ENCODE measurements at regions not wholly inside any gene's neighbourhood (a gene's known extent, or its start where the extent isn't known, plus 50 kb on each side); places are given as distances from the start of the nearest gene placed in this dataset.

DNA sequence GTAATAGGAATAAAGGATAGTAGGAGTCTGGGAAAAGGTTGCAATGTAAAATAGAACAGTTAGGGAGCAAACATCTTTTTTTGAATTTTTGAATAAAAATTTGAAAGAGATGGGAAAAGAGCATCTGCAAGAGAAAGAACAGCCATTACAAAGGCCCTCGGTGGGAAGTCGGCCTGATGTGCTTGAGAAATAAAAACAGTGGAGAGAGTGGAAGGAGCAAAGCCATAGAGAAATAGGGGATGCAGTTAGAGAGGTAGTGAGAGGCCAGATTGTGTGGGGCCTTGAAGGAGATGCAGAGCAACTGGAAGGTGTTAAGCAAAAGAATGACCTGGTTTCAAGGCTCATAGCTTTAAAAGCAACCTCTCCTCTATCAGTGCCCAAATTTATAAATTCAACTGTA lies 409.8 kb downstream of the RERGL start:
- Histone ChIP-seq H3K36me3 (ENCODE audit: insufficient read depth, low read length) (no peaks in the 10 kb centered on the region), H3K27me3 (ENCODE audit: insufficient read depth, low read depth, low read length) (no peaks in the 10 kb centered on the region), H3K4me3 (ENCODE audit: low read length) (no peak overlapping the region), H3F3A (ENCODE audit: insufficient read depth, low read length, poor library complexity, severe bottlenecking) (no peaks in the 10 kb centered on the region), H3K4me2 (ENCODE audit: low read length) (no peak overlapping the region), H2AFZ (ENCODE audit: low read depth, low read length) (no peak overlapping the region), H3K9ac (ENCODE audit: low read length) (no peak overlapping the region), H3K27ac (ENCODE audit: low read length) (no peak overlapping the region), H3K79me2 (replicated peaks; ENCODE audit: insufficient read depth, low read length) (no peaks in the 10 kb centered on the region), H3K9me2 (ENCODE audit: insufficient read depth, low read length) (no peaks in the 10 kb centered on the region), H3K9me3 (ENCODE audit: low read length) (no peaks in the 10 kb centered on the region), H4K20me1 (ENCODE audit: insufficient read depth) (no peaks in the 10 kb centered on the region)
- TF ChIP-seq EZH2 (IDR thresholded peaks at IDR 0.05; ENCODE audit: borderline replicate concordance, insufficient read depth, low read length, poor library complexity, severe bottlenecking) (no peak), POLR2AphosphoS5 (IDR thresholded peaks at IDR 0.05) (no peak), REST (IDR thresholded peaks at IDR 0.05; ENCODE audit: borderline replicate concordance) (no peak), SMC3 (conservative IDR thresholded peaks at IDR 0.05; ENCODE audit: poor library complexity) (no peak), EP300 (conservative IDR thresholded peaks at IDR 0.05; ENCODE audit: poor library complexity, severe bottlenecking) (no peak), TAF1 (IDR thresholded peaks at IDR 0.05; ENCODE audit: low read depth) (no peak), MXI1 (conservative IDR thresholded peaks at IDR 0.05; ENCODE audit: poor library complexity, severe bottlenecking) (no peak), RAD21 (conservative IDR thresholded peaks at IDR 0.05) (no peak)
- TF ChIP-seq, protein P1, sequence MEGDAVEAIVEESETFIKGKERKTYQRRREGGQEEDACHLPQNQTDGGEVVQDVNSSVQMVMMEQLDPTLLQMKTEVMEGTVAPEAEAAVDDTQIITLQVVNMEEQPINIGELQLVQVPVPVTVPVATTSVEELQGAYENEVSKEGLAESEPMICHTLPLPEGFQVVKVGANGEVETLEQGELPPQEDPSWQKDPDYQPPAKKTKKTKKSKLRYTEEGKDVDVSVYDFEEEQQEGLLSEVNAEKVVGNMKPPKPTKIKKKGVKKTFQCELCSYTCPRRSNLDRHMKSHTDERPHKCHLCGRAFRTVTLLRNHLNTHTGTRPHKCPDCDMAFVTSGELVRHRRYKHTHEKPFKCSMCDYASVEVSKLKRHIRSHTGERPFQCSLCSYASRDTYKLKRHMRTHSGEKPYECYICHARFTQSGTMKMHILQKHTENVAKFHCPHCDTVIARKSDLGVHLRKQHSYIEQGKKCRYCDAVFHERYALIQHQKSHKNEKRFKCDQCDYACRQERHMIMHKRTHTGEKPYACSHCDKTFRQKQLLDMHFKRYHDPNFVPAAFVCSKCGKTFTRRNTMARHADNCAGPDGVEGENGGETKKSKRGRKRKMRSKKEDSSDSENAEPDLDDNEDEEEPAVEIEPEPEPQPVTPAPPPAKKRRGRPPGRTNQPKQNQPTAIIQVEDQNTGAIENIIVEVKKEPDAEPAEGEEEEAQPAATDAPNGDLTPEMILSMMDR (IDR thresholded peaks at IDR 0.05; ENCODE audit: poor library complexity, severe bottlenecking) = no peak

- Histone ChIP-seq H3K27ac (ENCODE audit: low read length) (no peak overlapping the region), H4K20me1 (ENCODE audit: insufficient read depth) (no peaks in the 10 kb centered on the region), H3K4me2 (ENCODE audit: low read length) (no peak overlapping the region), H3K36me3 (ENCODE audit: insufficient read depth, low read length) (no peaks in the 10 kb centered on the region), H3K9ac (ENCODE audit: low read length) (no peak overlapping the region), H3K4me3 (ENCODE audit: low read length) (no peak overlapping the region), H3K9me2 (ENCODE audit: insufficient read depth, low read length) (no peaks in the 10 kb centered on the region), H2AFZ (ENCODE audit: low read depth, low read length) (no peak overlapping the region), H3K27me3 (ENCODE audit: insufficient read depth, low read depth, low read length) (no peaks in the 10 kb centered on the region), H3K79me2 (replicated peaks; ENCODE audit: insufficient read depth, low read length) (no peaks in the 10 kb centered on the region), H3F3A (ENCODE audit: insufficient read depth, low read length, poor library complexity, severe bottlenecking) (no peaks in the 10 kb centered on the region), H3K9me3 (ENCODE audit: low read length) (no peaks in the 10 kb centered on the region)
- TF ChIP-seq POLR2AphosphoS5 (IDR thresholded peaks at IDR 0.05) (no peak), MXI1 (conservative IDR thresholded peaks at IDR 0.05; ENCODE audit: poor library complexity, severe bottlenecking) (no peak), TAF1 (IDR thresholded peaks at IDR 0.05; ENCODE audit: low read depth) (no peak), EZH2 (IDR thresholded peaks at IDR 0.05; ENCODE audit: borderline replicate concordance, insufficient read depth, low read length, poor library complexity, severe bottlenecking) (no peak), REST (IDR thresholded peaks at IDR 0.05; ENCODE audit: borderline replicate concordance) (no peak), EP300 (conservative IDR thresholded peaks at IDR 0.05; ENCODE audit: poor library complexity, severe bottlenecking) (no peak), SMC3 (conservative IDR thresholded peaks at IDR 0.05; ENCODE audit: poor library complexity) (no peak), RAD21 (conservative IDR thresholded peaks at IDR 0.05) (no peak)
- TF ChIP-seq, protein P1 (IDR thresholded peaks at IDR 0.05; ENCODE audit: poor library complexity, severe bottlenecking) = no peak
Measured at GRCh38 chr12:17666641-17667324, 423.2 kb downstream of the RERGL start.

All from neural cell (in vitro differentiated cells).